DMS 273 treated with DMSO at 0.1 percent for 48 hours (cell line): ENCODE measurements at regions not wholly inside any gene's neighbourhood (a gene's known extent, or its start where the extent isn't known, plus 50 kb on each side); places are given as distances from the start of the nearest gene placed in this dataset.

ENCODE experiments used
- DNase-seq: peaks from one replicate; lab custom pipeline; 2025; lab: John Stamatoyannopoulos, UW

GRCh38 chr15:94761574-94761973 is 530.2 kb downstream of the MCTP2 start:
- DNase-seq: no peak

- DNase-seq: no peak
Observed at GRCh38 chr15:94769089-94769488, 537.7 kb downstream of the MCTP2 start.

GRCh38 chr15:94770199-94770598 is 538.8 kb downstream of the MCTP2 start:
- DNase-seq: no peak

GRCh38 chr15:94777037-94777436 is 545.7 kb downstream of the MCTP2 start:
- no peak for DNase-seq

- no peak for DNase-seq
Observed at GRCh38 chr15:94778840-94779239, 547.5 kb downstream of the MCTP2 start.

GRCh38 chr15:94780166-94780565 is 548.8 kb downstream of the MCTP2 start:
- no peak for DNase-seq

- no peak for DNase-seq
Observed at GRCh38 chr15:94785091-94785490, 553.7 kb downstream of the MCTP2 start.

- DNase-seq: no peak
Observed at GRCh38 chr15:94791008-94791407, 559.6 kb downstream of the MCTP2 start.

- DNase-seq: no peak
Observed at GRCh38 chr15:94791510-94791909, 560.1 kb downstream of the MCTP2 start.

- no peak for DNase-seq
Observed at GRCh38 chr15:94792196-94792595, 560.8 kb downstream of the MCTP2 start.

GRCh38 chr15:94793207-94793606 is 561.8 kb downstream of the MCTP2 start:
- DNase-seq: no peak

- DNase-seq: no peak
Observed at GRCh38 chr15:94793641-94794040, 562.3 kb downstream of the MCTP2 start.

GRCh38 chr15:94804613-94805012 is 573.3 kb downstream of the MCTP2 start:
- no peak for DNase-seq

- DNase-seq: no peak
Observed at GRCh38 chr15:94815110-94815731, 583.9 kb downstream of the MCTP2 start.

- DNase-seq: no peak
Observed at GRCh38 chr15:94815914-94816313, 584.6 kb downstream of the MCTP2 start.

GRCh38 chr15:94829887-94830884 is 598.8 kb downstream of the MCTP2 start:
- DNase-seq: no peak

GRCh38 chr15:94834000-94834399 is 602.6 kb downstream of the MCTP2 start:
- DNase-seq: no peak

- no peak for DNase-seq
Observed at GRCh38 chr15:94834494-94834893, 603.1 kb downstream of the MCTP2 start.

GRCh38 chr15:94838281-94838680 is 606.9 kb downstream of the MCTP2 start:
- no peak for DNase-seq

- no peak for DNase-seq
Observed at GRCh38 chr15:94840794-94841783, 609.7 kb downstream of the MCTP2 start.

- DNase-seq: no peak
Observed at GRCh38 chr15:94843060-94843459, 611.7 kb downstream of the MCTP2 start.

GRCh38 chr15:94844198-94844537 is 612.8 kb downstream of the MCTP2 start:
- no peak for DNase-seq
